ENCODE measurements at regions not wholly inside any gene's neighbourhood (a gene's known extent, or its start where the extent isn't known, plus 50 kb on each side); places are given as distances from the start of the nearest gene placed in this dataset.

- H2AFZ ChIP-seq (ENCODE audit: low read length) = no peak overlapping the region
- H3K56ac ChIP-seq (ENCODE audit: insufficient read length, low read depth, low read length) = no peak overlapping the region
- no peak overlapping the region for H4K8ac ChIP-seq (replicated peaks; ENCODE audit: insufficient read length, low read depth, low read length)
- H3K4me1 ChIP-seq (ENCODE audit: insufficient read depth, low read length) = no peaks in the 10 kb centered on the region; the same call in 1 of the 2 replicates
- Mint-ChIP-seq H3K27ac (peak overlapping the region in 1 of 3 experiments; percentile 15; a peak in 1 of 7 replicates), H3K9me3 (peaks cover 2 to 6% of the 10 kb centered on the region in 2 experiments; a peak in 3 of 5 replicates), H3K4me3 (no peak overlapping the region), H3K36me3 (ENCODE audit: insufficient read depth in 1 of 3, low read depth in 3 of 3) (peaks cover 0 to 10% (median 0%) of the 10 kb centered on the region in 3 experiments; a peak in 1 of 7 replicates), H3K4me1 (peaks cover 16 to 19% of the 10 kb centered on the region in 2 experiments), H3K27me3 (ENCODE audit: low read depth) (peaks cover 9% of the 10 kb centered on the region)
- no peak overlapping the region for H3K27ac ChIP-seq (ENCODE audit: insufficient read length, low read depth, low read length)
- H3K9me3 ChIP-seq (ENCODE audit: control insufficient read depth, low read depth, low read length) = no peaks in the 10 kb centered on the region
- no peak overlapping the region for H2BK12ac ChIP-seq (ENCODE audit: insufficient read length, low read depth, low read length)
- H4K5ac ChIP-seq (ENCODE audit: insufficient read length, low read depth, low read length) = no peak overlapping the region
- no peaks in the 10 kb centered on the region for H3K27me3 ChIP-seq (ENCODE audit: insufficient read depth, low read length)
- no peak overlapping the region for H2BK20ac ChIP-seq (ENCODE audit: low read depth, low read length, poor library complexity, severe bottlenecking)
- H3K4ac ChIP-seq (ENCODE audit: low read depth, low read length) = no peak overlapping the region
- DNase-seq = no peak
- H3K23me2 ChIP-seq (ENCODE audit: insufficient read length, low read depth, low read length, poor library complexity, severe bottlenecking) = no peaks in the 10 kb centered on the region
- H3K79me1 ChIP-seq (ENCODE audit: insufficient read depth, low read depth, low read length, poor library complexity, severe bottlenecking) = no peaks in the 10 kb centered on the region
- no peak overlapping the region for H2BK120ac ChIP-seq (ENCODE audit: low read depth, low read length, poor library complexity, severe bottlenecking)
- H4K91ac ChIP-seq (ENCODE audit: insufficient read length, low read depth, low read length) = no peak overlapping the region
- no peak overlapping the region for H3T11ph ChIP-seq (ENCODE audit: low read length)
- H4K20me1 ChIP-seq (ENCODE audit: control insufficient read depth, insufficient read depth, insufficient read length) = no peaks in the 10 kb centered on the region
- no peak overlapping the region for H3K9ac ChIP-seq (ENCODE audit: extremely low read depth, insufficient read length, low read length)
- WGBS (ENCODE audit: extremely low coverage, insufficient read length, low lambda C conversion rate) = no CpG with 5 or more reads among the region's 4 CpGs
- no peak overlapping the region for H2AK5ac ChIP-seq (ENCODE audit: insufficient read length, low read length)
- H3K4me2 ChIP-seq (ENCODE audit: insufficient read depth, insufficient read length, low read length) = no peak overlapping the region
- H3K18ac ChIP-seq (ENCODE audit: insufficient read length, low read depth, low read length) = no peak overlapping the region
- H3K14ac ChIP-seq (ENCODE audit: insufficient read depth, low read length) = no peak overlapping the region
- H2BK5ac ChIP-seq (ENCODE audit: insufficient read length, low read length) = no peak overlapping the region
- H2BK15ac ChIP-seq (ENCODE audit: low read depth, low read length) = no peak overlapping the region
- H3K79me2 ChIP-seq (ENCODE audit: insufficient read depth, low read length) = no peaks in the 10 kb centered on the region
- no peak for TF ChIP-seq CTCF (conservative IDR thresholded peaks at IDR 0.05)
- no peak overlapping the region for H3K23ac ChIP-seq (ENCODE audit: insufficient read length, low read depth, low read length)
Measured at GRCh38 chr3:46116996-46117395, 89.7 kb upstream of the XCR1 start.

All from H9 (cell line).